C4-2B (cell line): ENCODE measurements at regions not wholly inside any gene's neighbourhood (a gene's known extent, or its start where the extent isn't known, plus 50 kb on each side); places are given as distances from the start of the nearest gene placed in this dataset.

Experiments
- ZFX ChIP-seq: fragments of 450-650 bp; IDR thresholded peaks from 2 replicates; pipeline ENCODE4 v1.6.1; 2017
- TF ChIP-seq, protein P1 (sequence below): fragments of 450-650 bp; conservative IDR thresholded peaks from 2 replicates; pipeline ENCODE4 v1.5.1; 2017; ENCODE audit warnings: mild to moderate bottlenecking

DNA sequence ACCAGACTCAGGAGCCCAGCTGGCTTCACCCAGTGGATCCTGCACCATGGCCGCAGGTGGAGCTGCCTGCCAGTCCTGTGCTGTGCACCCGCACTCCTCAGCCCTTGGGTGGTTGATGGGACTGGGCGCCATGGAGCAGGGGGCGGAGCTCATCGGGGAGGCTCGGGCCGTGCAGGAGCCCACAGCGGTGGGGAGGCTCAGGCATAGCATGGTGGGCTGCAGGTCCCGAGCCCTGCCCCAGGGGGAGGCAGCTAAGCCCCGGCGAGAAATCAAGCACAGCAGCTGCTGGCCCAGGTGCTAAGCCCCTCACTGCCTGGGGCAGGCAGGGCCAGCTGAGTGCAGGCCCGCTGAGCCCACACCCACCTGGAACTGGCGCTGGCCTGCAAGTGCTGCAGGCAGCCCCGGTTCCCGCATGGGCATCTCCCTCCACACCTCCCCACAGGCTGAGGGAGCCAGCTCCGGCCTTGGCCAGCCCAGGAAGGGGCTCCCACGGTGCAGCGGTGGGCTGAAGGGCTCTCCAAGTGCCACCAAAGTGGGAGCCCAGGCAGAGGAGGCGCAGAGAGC is 464.1 kb upstream of the DIPK2B start:
- TF ChIP-seq, protein P1, sequence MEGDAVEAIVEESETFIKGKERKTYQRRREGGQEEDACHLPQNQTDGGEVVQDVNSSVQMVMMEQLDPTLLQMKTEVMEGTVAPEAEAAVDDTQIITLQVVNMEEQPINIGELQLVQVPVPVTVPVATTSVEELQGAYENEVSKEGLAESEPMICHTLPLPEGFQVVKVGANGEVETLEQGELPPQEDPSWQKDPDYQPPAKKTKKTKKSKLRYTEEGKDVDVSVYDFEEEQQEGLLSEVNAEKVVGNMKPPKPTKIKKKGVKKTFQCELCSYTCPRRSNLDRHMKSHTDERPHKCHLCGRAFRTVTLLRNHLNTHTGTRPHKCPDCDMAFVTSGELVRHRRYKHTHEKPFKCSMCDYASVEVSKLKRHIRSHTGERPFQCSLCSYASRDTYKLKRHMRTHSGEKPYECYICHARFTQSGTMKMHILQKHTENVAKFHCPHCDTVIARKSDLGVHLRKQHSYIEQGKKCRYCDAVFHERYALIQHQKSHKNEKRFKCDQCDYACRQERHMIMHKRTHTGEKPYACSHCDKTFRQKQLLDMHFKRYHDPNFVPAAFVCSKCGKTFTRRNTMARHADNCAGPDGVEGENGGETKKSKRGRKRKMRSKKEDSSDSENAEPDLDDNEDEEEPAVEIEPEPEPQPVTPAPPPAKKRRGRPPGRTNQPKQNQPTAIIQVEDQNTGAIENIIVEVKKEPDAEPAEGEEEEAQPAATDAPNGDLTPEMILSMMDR, result no peak
- no peak for TF ChIP-seq ZFX
